H54 (cell line): ENCODE measurements at regions not wholly inside any gene's neighbourhood (a gene's known extent, or its start where the extent isn't known, plus 50 kb on each side); places are given as distances from the start of the nearest gene placed in this dataset.
"Not testable (repeated sequence)": the region's sequence is repeated elsewhere in the genome, so short reads cannot be mapped to it uniquely, and the experiment has no call there.

Experiments used
- DNase-seq: peaks from one replicate; pipeline ENCODE4 v3.0.0; 2011; ENCODE audit warnings: low spot score, mixed read lengths; ENCODE audit not compliant: insufficient read length
- FAIRE-seq: peaks from 3 replicates; lab custom pipeline; 2011; peaks lifted over from hg19 to GRCh38; lab: Jason Lieb, UNC
- POLR2A ChIP-seq: IDR thresholded peaks from 2 replicates; pipeline ENCODE4 v1.6.1; 2011; ENCODE audit warnings: low read depth, mild to moderate bottlenecking, low read length

GRCh38 chrX:13179586-13179985, 135.2 kb upstream of the FAM9C start:
- FAIRE-seq (no peak), DNase-seq (no peak)
- no peak for TF ChIP-seq POLR2A

DNA sequence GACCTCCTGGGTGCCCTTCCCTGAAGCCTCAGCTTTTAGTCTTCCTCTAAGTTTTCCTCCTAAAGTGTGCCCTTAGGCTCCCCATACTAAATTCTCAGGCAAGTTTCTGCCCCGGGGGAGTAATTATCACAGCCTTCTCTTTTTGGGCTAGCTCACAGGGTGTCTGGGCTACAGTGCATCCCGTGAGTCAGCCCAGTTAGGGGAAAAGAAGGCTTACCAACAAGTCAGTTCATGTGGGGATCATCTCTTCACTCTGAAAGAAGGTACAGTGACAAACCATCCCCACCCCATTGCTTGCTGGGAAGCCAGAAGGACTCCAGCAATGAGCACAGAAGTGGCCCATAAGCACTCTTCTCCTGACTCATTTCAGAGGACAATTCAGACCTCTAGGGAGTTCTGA, 134.7 kb upstream of the FAM9C start:
- no peak for DNase-seq
- no peak for FAIRE-seq
- TF ChIP-seq POLR2A: no peak

DNA sequence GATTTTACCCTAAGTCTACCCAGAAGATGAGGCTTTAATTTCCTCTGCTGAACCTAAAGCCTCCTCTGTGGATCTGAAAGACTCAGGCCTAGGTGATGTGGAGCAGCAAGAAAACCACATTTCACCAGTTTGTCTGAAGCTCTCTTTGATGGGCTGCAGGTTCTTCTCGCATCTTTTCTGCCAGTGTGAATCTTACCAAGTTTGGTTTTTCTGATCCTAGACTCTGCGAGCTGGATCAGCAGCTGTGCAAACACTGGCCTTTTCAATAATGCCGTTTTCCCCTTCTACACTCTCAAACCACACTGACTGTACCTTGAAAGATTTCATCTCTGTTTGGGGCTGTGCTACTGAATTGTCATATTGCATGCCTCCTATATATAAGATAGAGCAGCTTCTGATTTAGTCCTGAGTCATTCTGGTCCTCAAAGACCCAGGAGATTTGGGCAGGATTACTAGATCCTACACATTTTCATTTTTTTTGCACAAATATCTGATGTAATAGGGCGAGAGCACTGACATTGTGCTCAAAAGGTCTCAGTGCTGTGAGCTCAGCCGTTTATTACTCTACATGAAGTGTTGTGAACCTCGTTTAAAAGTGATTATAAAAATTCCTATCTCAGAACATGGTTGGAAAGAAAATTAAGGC, 133.6 kb upstream of the FAM9C start:
- TF ChIP-seq POLR2A: no peak
- DNase-seq (no peak), FAIRE-seq (no peak)

DNA sequence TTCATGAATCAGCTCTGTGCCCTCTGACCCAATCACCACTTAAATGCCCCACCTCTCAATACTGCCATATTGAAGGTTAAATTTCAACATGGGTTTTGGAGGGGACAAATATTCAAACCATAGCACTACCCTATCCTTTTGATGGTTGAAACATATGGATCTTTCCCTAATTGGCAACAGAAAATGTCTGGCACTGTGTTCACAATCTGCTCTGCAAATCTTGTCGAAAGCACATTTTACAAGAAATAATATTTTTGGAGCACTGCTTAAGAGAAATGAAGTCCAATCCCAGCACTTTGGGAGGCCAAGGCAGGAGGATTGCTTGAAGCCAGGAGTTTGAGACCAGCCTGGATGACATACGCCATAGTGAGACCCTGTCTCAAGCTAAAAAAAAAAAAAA, 130.6 kb upstream of the FAM9C start:
- no peak for FAIRE-seq
- no peak for DNase-seq
- TF ChIP-seq POLR2A: no peak

GRCh38 chrX:13170966-13171558, 126.6 kb upstream of the FAM9C start:
- FAIRE-seq (no peak), DNase-seq (no peak)
- no peak for TF ChIP-seq POLR2A

DNA sequence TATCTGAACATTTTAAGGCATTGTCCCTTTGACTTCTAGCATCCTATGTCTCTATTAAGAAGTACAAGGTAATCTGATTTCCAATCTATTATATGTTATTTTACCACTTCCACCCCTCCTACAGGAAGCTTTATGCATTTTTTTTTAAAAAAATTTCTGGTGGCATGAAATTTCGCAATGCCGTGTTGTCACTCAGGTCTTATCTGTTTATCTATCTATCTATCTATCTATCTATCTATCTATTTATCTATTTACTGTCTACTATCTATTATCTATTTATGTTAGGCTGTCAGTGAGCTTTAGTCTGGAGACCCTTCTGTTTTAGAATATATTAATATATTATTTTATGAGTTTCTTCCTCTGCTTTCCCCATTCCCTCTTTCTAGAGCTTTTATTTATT, 125.3 kb upstream of the FAM9C start:
- FAIRE-seq (no peak), DNase-seq (no peak)
- no peak for TF ChIP-seq POLR2A

- FAIRE-seq (no peak), DNase-seq (no peak)
- no peak for TF ChIP-seq POLR2A
Measured at GRCh38 chrX:13168269-13168668, 123.8 kb upstream of the FAM9C start.

GRCh38 chrX:13167481-13168231, 123.2 kb upstream of the FAM9C start:
- DNase-seq (no peak), FAIRE-seq (no peak)
- TF ChIP-seq POLR2A: no peak

DNA sequence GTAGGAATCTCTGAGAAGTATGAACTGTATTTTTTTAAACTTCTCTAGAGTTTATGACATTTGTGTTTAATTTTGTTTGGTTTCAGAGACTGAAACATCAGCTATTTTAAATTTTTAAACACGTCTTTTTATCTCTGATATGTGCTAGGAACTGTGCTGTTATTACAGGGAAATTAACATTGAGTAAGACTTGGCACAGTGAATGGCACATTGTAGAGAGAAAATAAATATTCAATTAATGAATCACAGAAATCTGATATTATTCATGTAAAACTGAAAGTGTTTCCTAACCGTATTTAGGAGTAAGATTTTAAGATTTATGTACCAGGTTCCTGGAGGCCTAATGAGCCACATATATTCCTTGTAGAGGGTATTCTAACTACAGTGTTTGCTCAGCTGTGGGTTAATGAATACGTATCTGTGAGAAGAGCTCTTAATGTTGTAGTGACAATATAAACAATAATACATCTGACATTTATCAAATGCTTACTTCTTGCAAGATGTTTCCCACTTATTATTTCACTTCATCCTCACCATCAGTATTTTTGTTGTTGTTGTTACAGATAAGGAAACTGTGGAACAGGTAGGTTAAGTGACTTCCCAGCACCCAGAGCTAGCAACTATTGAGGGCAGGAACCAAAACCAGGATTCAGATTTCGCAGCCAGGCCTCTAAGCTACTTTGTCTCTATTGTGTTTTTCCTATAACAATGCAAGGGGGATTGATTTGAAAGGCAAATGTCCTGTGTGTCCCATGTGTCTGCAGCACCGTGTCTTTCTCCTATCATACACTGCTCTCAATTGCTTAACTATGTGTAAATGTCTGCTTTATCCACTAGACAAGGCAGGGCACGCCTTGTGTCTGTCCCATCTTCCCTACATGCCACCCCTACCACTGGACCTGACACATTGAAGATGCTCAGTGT, 121.1 kb upstream of the FAM9C start:
- DNase-seq (no peak), FAIRE-seq (no peak)
- no peak for TF ChIP-seq POLR2A

- no peak for TF ChIP-seq POLR2A
- no peak for FAIRE-seq
- DNase-seq: no peak
Measured at GRCh38 chrX:13164611-13165010, 120.2 kb upstream of the FAM9C start.

DNA sequence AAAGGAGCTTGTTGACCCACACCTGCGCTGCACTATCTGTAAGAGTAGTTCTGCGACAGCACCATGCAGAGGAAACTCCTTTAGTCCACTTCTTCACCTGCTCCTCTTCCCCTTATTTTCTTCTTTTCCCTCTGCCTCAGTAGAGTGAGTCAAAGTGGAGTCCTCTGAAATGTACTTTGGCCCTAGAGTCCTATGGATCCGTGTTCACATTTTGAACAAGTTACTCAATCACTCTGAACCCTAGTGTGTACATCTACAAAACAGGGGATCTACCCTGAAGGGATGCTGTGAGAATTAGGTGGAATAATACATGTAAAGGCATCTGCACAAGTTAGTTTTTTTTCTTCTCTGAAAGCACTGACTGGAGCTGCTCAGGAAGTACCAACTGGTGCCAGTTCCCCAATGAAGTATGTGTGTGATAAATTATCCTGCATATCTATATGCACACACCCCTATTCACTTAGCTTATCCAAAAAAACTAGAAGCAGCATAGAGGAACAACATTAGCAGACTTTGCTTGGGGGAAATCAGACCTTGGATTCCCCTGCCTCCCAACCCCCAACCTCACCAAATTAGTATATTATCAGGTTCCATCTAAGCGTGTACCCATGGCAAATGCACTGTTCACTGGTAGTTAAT, 118.5 kb upstream of the FAM9C start:
- FAIRE-seq (no peak), DNase-seq (no peak)
- TF ChIP-seq POLR2A: no peak

- DNase-seq: no peak
- no peak for FAIRE-seq
Measured at GRCh38 chrX:13159886-13160285, 115.5 kb upstream of the FAM9C start.

GRCh38 chrX:13158911-13159310, 114.5 kb upstream of the FAM9C start:
- no peak for TF ChIP-seq POLR2A
- DNase-seq (no peak), FAIRE-seq (no peak)

More at GRCh38 chrX:13159886-13160285, 115.5 kb upstream of the FAM9C start:
- no peak for TF ChIP-seq POLR2A

DNA sequence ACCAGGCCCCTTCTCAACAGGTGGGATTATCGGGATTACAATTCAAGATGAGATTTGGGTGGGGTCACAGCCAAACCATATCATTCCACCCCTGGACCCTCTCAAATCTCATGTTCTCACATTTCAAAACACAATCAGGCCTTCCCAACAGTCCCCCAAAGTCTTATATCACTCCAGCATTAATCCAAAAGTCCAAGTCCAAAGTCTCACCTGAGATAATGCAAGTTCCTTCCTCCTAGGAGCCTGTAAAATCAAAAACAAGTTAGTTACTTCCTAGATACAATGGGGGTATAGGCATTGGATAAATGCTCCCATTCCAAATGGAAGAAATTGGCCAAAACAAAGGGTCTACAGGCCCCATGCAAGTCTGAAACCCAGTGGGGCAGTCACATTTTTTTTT, 111.1 kb upstream of the FAM9C start:
- not testable (repeated sequence) for DNase-seq, FAIRE-seq
